ENCODE measurements at regions not wholly inside any gene's neighbourhood (a gene's known extent, or its start where the extent isn't known, plus 50 kb on each side); places are given as distances from the start of the nearest gene placed in this dataset.

GRCh38 chr5:8150791-8151190 lies 281.8 kb downstream of the MTRR start:
- intact Hi-C loops (cut with DNase I; ENCODE audit: low total_unique reads) (no loop called here), in situ Hi-C loops (cut with MboI; ENCODE audit: low pct_ligation_motif_present in 1 of 4, low pct_unique_long_range_greater_than_20kb in 1 of 4, low sequenced_read_pairs in 3 of 4) (no loop called here)
- Histone ChIP-seq H3K27me3 (no peaks in the 10 kb centered on the region), H3K9me3 (no peaks in the 10 kb centered on the region), H3K4me1 (no peaks in the 10 kb centered on the region), H3K36me3 (no peaks in the 10 kb centered on the region), H3K4me3 (no peak overlapping the region), H3K27ac (no peak overlapping the region)
- 71 to 79% methylated on average over 1 of the region's 1 CpG for WGBS, 2 donors (ENCODE audit: low coverage in 1 of 2)
- DNase-seq: no peak
- no peak for TF ChIP-seq POLR2AphosphoS5 (IDR thresholded peaks at IDR 0.05)
- TF ChIP-seq CTCF (IDR thresholded peaks at IDR 0.05): no peak
- no peak for TF ChIP-seq EP300 (IDR thresholded peaks at IDR 0.05; ENCODE audit: low read depth)
- no peak for TF ChIP-seq POLR2A (IDR thresholded peaks at IDR 0.05)

- Histone ChIP-seq H3K27me3 (no peaks in the 10 kb centered on the region), H3K4me3 (no peak overlapping the region), H3K9me3 (no peaks in the 10 kb centered on the region), H3K4me1 (no peaks in the 10 kb centered on the region), H3K27ac (no peak overlapping the region), H3K36me3 (no peaks in the 10 kb centered on the region)
- TF ChIP-seq POLR2A (IDR thresholded peaks at IDR 0.05) (no peak), CTCF (IDR thresholded peaks at IDR 0.05) (no peak), POLR2AphosphoS5 (IDR thresholded peaks at IDR 0.05) (no peak), EP300 (IDR thresholded peaks at IDR 0.05; ENCODE audit: low read depth) (no peak)
- no peak for DNase-seq
- intact Hi-C loops (cut with DNase I; ENCODE audit: low total_unique reads): no loop called here
- 59 to 66% methylated on average over 3 of the region's 3 CpGs for WGBS, 2 donors (ENCODE audit: low coverage in 1 of 2)
- in situ Hi-C loops (cut with MboI; ENCODE audit: low pct_ligation_motif_present in 1 of 4, low pct_unique_long_range_greater_than_20kb in 1 of 4, low sequenced_read_pairs in 3 of 4): no loop called here
Observed at GRCh38 chr5:8156706-8157105, 287.8 kb downstream of the MTRR start.

- Histone ChIP-seq H3K9me3 (no peaks in the 10 kb centered on the region), H3K36me3 (no peaks in the 10 kb centered on the region), H3K4me3 (no peak overlapping the region), H3K4me1 (no peaks in the 10 kb centered on the region), H3K27me3 (no peaks in the 10 kb centered on the region), H3K27ac (no peak overlapping the region)
- no peak for TF ChIP-seq POLR2A (IDR thresholded peaks at IDR 0.05)
- TF ChIP-seq CTCF (IDR thresholded peaks at IDR 0.05): no peak
- TF ChIP-seq POLR2AphosphoS5 (IDR thresholded peaks at IDR 0.05): no peak
- no peak for TF ChIP-seq EP300 (IDR thresholded peaks at IDR 0.05; ENCODE audit: low read depth)
- intact Hi-C loops (cut with DNase I; ENCODE audit: low total_unique reads): no loop called here
- in situ Hi-C loops (cut with MboI; ENCODE audit: low pct_ligation_motif_present in 1 of 4, low pct_unique_long_range_greater_than_20kb in 1 of 4, low sequenced_read_pairs in 3 of 4): no loop called here
- DNase-seq: no peak
- WGBS, 2 donors (ENCODE audit: low coverage in 1 of 2): 75 to 79% methylated on average over 3 to 7 of the region's 7 CpGs
Observed at GRCh38 chr5:8157320-8157822, 288.4 kb downstream of the MTRR start.

- Histone ChIP-seq H3K4me3 (no peak overlapping the region), H3K27me3 (no peaks in the 10 kb centered on the region), H3K27ac (no peak overlapping the region), H3K9me3 (no peaks in the 10 kb centered on the region), H3K4me1 (no peaks in the 10 kb centered on the region), H3K36me3 (no peaks in the 10 kb centered on the region)
- WGBS, 2 donors (ENCODE audit: low coverage in 1 of 2): 64% methylated on average over 5 of the region's 5 CpGs; no CpG with 5 or more reads in 1 of the 2 donors
- in situ Hi-C loops (cut with MboI; ENCODE audit: low pct_ligation_motif_present in 1 of 4, low pct_unique_long_range_greater_than_20kb in 1 of 4, low sequenced_read_pairs in 3 of 4): no loop called here
- TF ChIP-seq EP300 (IDR thresholded peaks at IDR 0.05; ENCODE audit: low read depth) (no peak), POLR2A (IDR thresholded peaks at IDR 0.05) (no peak), CTCF (IDR thresholded peaks at IDR 0.05) (no peak), POLR2AphosphoS5 (IDR thresholded peaks at IDR 0.05) (no peak)
- no peak for DNase-seq
- intact Hi-C loops (cut with DNase I; ENCODE audit: low total_unique reads): no loop called here
Observed at GRCh38 chr5:8176101-8176693, 307.2 kb downstream of the MTRR start.

All from transverse colon (tissue), 4 donors.